ENCODE measurements at regions not wholly inside any gene's neighbourhood (a gene's known extent, or its start where the extent isn't known, plus 50 kb on each side); places are given as distances from the start of the nearest gene placed in this dataset.

DNA sequence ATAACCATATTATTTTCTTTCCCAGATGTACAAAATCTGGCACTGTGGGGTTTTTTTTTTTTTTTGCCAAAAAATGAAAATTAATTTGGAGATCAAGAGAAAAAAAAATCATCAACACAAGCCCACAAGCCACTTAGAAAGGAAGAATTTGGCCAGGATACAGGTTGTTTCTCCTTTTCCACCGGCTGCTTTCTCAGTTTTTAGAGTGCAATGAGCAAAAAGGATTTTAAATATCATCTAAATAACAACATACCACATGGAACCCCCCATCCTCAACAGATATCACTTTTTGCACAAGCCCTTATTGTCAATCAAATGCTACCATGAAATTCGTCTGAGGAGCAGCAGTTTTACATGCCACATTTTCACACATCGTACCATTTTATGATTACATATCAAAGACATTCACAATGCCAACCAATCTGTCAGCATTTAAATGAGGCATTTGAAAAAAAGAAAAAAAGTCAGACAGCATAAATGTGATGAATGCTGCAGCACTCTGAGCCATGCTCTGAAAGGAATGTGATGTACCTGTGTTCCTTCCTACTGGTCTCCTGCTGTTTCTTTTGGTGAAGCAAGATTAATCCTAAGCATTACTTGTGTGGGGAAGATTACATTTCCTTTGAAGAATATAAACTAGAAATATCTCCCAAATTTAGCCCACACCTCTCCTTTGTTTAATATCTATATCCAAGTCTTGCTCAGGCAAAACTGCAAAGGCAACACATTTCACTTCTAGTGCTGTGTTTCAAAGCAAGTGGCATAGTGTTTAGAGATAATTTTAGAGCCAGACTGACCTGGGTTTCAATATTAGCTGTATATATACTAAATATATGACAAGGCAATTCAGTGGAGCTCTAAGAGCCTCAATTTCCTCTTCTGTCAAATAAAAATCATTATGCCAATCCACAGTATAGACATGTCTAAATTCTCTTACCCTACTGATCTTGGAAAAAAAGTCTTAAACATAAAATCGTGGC is 391.3 kb downstream of the CMPK2 start:
- no peak for DNase-seq (ENCODE audit: low spot score)

DNA sequence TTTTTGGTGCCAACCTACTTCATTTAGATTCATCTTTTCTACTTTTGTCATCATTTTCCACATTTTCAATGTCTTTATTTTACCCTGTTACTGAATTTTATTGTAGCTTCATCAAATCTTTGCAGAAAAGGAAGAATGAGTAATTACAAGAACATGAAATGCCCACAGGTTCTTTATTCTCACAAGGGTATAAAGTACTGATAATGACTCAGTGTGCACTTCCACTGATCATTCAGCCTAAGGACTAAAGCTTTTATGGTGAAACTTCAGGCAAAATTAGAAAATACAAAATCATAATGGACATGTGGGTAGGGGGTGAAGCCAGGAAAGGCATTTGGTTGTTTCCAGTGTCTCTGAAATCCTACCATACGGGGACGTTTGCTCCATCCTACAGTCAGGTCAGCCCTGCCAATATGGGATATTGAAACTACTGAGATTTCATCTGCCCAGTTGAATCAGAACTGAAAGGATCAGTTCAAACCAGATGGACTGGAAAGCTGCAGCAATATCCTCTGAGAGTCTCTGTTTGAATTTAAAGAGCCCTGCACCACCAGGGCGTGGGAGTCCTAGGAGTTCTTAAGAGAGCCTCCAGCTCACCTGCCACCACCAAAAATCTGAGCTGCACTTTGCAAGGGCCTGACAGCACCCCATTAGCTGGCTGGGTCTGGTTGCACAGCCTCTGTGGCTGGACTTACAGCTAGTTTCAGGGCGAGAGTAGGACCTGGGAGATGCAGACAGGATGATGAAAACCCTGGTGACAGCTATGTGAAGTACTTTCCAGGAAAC is 390.4 kb downstream of the CMPK2 start:
- no peak for DNase-seq (ENCODE audit: low spot score)

DNA sequence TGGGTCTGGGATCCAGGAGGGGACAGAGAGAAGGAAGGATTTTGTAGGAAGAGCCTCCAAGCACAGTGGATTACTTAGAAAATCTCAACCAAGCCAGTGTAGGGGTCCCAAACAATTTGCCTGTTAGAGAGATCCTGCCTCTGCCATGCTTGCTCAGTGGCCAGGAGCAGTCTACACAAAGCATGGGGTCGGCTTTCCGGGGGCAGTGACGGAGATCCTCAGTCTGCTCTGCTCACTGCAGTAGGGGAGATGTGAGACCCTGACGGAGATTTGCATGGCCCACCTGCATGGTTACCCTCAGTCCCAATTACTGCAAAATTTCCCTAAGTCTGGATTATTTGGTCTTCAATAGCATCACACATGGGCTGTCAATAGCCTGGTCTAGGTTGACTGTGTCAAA is 385.2 kb downstream of the CMPK2 start:
- DNase-seq (ENCODE audit: low spot score): no peak

DNA sequence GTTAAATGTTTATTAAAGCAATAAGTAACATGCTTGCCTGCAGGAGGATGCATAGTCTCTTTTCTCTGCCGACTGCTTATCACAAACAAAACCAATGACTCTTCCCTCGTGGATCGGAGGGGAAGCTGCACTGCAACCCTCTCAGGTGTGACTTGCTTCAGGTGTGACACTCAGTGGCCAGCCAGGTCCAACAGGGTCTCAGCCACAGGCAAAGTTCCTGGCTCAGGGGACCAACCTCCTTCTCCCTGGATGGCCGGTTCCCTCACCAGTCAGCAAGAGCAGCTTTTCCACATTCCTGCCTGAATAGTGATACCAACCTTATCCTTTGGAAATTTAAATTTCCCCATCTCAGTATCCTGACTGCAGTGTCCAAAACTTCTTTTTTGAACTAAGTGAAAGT is 383.5 kb downstream of the CMPK2 start:
- DNase-seq (ENCODE audit: low spot score): no peak

DNA sequence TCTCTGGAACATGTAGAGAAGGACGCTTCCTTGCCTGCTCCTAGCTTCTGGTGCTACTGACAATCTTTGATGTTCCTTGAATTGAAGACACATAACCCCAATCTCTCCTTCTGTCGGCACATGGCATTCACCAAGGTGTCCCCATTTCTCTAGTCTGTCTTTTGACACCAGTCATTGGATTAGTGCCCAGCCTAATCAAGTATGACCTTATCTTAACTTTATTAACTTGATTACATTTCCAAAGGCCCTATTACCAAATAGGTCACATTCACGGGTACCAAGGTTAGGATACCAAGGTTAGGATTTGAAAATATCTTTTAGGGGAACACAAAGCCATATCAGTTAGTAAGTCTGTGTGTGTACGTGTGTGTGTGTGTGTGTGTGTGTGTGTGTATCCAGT is 377.9 kb downstream of the CMPK2 start:
- DNase-seq (ENCODE audit: low spot score): no peak

DNA sequence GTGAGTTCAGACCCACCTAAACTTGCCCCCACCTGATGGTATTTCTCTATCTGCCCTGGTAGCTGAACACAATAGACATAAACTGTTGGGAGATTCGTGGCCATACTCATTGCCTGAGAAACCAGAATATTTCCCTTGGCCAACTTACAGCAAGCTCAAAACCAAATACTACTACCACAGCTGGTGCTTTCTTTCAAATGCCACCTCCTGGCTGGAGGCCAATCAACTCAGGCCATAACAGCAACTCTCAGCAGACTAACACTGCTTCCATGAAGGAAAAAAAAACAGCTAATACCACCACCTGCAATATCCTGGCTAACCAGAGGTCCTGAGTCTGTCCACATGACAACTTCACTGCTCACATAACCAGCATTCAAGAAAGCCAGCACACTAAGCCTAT is 373.1 kb downstream of the CMPK2 start:
- no peak for DNase-seq (ENCODE audit: low spot score)

DNA sequence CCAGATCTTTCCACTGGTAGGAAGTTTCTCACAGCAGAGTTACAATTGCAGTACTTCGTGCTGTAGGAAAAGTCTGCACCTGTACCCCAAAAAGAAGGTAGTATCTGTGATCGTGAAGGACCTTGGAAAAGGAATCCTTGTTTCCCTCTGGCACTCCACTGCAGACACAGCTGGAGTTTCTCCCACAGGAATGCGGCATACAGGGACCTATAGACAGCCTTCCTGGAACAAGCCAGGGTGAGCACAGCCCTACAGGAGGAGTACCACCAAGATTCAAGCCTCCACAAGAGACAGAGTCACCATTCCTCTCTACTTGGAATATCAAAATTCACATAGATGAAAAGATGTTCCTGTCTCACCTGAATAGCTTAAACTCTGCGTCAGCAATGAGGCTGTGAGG is 372.4 kb downstream of the CMPK2 start:
- no peak for DNase-seq (ENCODE audit: low spot score)

DNA sequence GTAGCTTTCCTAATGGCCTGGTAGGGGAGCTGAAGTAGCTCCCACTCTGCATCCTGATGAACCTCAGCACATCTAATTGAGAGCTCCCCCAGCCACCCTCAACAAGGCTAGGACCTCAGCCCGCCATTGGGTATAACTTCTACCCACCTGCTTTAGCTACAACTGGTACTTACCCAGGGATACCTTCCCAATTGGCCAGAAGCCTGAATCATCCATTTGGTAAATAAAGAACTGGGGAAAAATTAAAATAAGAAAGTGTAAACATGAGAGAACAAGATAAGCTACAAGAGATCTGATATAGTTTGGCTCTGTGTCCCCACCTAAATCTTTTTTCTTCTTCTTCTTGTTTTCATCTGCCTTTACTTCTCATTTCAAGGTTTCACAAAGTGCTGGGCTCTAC is 372.0 kb downstream of the CMPK2 start:
- DNase-seq (ENCODE audit: low spot score): no peak

DNA sequence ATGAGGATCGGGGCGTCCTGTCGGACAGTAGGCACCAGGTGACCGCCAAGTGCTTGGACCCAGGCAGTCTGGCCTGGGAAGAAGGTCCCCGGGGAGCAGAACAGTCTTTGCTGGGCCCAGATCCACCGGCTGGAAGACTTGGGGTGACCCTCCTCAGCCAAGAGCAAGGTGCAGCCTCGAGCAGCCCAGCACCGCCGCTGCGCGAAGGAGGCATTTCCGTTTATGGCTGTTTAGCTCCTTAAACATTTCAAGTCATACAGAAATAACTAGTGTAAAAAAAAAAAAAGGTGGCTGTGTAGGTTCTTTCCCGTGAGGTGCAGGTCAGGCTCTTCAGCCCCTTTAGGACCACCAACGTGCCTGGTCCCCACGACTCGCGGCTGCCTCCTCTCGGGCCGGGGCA is 370.2 kb downstream of the CMPK2 start:
- no peak for DNase-seq (ENCODE audit: low spot score)

DNA sequence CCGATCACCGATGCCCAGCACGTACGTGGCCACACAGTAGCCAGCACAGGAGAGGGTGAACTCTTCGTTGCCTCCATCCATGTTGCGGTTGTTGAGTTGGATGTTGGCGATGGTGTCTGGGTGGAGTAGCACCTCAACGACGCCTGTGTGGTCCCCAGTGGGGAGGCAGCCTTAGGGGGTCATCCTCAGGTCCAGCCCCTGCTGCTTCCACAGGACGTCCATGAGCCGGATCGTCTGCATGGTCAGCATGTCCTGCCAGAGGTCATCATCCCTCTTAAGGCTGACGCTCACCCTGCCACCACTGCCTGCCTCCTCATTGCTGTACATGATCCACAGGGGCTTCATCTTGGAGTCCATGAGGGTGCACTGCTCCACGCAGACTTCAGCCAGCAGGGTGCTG is 369.3 kb downstream of the CMPK2 start:
- no peak for DNase-seq (ENCODE audit: low spot score)

DNA sequence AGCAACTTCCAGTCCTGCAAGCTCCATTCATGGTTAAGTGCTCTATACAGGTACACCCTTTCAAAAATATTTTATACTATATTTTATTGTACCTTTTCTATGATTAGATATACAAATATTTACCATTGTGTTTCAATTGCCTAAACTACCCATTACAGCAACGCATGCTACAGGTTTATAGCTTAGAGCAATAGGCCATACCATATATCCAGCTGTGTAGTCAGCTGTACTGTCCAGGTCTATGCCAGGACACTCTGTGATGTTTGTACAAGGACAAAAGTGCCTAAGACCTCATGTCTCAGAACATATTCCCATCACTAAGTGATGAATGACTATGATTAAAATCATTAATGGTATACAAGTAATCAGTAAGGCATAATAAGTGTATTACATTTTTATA is 368.7 kb downstream of the CMPK2 start:
- DNase-seq (ENCODE audit: low spot score): no peak

DNA sequence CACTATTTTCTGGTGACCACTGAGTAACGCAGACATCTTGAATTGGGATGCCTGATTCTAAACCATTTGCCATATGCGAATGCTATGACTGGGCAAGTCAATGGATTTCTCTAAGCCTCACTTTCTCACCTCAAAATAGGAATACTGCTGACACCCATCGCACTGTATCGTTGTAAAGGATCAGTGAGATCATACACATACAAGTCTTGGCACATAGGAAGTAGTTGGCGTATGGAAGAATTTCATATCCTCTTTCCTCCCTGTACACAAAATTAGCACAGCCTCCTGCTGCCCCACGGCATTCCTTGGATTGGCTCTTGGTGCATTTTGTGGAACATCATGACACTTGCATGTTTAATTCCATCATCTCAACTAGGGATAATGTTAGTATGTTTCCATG is 366.9 kb downstream of the CMPK2 start:
- no peak for DNase-seq (ENCODE audit: low spot score)

DNA sequence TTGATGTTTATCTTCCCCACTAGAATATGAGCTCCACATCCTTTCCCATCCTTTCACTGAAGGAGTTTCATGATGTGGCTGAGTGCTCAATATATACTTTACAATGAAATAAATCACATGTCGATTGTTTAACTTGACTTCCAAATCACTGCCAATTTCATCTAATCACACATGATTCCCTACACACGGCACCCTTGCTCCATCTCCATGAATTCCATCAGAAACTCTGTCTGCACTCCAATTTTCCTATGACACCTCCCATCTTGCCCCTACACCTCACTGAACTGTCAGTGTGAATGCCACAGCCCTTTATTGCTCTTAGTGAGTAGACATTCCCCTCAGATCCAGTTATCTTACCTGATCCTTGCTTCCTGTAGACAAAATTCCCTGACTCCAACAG is 366.0 kb downstream of the CMPK2 start:
- no peak for DNase-seq (ENCODE audit: low spot score)

DNA sequence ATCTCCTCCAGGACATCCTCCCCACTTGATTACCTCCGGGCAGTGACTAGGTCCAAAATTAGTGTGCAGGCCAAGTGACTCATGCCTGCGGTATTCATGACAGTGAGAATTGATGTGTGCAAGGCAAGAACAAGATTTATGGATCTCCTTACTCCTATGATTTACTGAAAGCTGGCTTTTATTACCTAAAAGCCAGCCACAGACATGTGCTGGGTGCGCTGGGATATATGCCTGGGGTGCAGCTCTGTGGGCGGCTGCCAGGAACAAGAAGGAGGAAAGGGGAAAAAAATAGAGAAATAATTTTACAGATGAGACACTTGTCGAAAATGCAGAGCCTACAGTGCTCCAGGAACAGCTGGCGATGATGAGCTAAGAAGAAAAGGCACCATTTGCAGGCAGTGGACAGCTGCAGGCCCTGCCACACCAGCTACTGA is 359.3 kb downstream of the CMPK2 start:
- DNase-seq (ENCODE audit: low spot score): peak; percentile 16

DNA sequence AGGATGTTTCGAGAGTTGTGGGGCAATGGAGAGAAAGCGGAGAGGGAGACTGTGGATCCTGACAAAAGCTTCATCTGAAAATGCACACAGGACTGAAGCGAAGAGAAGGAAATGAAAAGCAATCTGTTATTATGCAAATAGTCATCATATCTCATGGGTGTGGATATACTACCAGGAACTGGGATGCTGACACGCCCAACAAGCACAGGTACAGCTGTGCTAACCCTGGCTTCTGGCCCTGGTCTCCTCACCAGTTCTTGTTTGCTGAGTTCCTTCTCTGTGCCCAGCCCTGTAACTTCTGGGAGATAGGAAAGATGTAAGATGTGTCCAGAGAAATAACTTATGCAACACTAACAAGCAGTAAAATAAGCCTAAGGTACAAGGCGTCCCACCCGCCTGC is 358.8 kb downstream of the CMPK2 start:
- DNase-seq (ENCODE audit: low spot score): no peak

DNA sequence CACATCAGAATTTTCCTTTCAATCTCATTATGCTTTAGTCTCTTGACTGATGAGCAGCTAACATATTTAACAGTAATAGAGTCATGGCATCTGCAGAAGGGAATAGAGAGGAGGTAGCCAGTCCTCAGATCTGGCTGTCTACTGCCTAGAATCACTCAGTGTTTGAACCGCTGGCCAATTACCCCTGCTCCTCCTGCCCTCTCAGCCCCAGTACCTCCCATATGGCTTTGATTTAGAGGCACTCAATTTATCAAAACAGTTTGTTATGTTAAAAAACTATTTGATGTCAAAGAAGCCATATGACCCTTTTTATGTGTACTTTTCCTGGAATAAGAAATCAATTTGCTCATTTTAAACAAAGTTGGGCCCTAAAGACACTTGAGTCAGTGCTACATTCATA is 355.2 kb downstream of the CMPK2 start:
- DNase-seq (ENCODE audit: low spot score): no peak

DNA sequence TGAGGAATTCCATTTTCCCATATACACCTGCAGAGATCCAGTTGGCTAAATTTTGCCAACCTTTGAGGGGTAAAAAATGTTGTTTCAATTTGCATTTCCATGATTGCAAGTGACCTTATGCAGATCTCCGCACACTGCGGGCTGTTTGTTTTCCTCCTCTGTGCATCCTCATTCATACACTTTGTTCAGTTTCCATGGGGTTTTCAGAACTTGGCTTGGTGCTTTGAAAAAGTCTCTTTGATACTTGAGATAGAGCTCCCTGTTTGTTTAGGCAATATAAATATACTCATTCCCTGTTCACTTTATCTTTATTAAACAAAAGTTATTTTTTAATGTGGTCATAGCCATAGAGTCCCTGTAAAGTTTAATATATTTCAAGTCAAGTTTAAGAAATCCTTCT is 353.1 kb downstream of the CMPK2 start:
- DNase-seq (ENCODE audit: low spot score): no peak

DNA sequence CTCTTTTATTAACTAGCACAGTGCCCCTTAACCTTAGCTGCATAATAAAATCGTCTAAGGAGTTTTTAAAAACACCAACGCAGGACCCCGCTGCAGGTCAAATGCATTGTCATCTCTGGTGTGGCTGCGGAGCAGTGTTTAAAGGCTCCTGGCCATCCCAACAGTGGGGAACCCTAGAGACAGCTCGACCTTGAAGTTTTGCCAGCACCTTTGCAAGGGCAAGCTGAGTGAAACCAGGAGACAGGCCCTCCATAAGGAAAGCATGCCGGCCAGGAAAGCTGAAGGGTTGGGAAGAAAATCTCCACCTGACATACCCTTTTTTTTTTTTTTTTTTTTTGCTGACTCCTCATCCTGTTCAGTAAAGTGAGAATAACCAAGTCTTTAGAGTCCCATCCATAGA is 349.0 kb downstream of the CMPK2 start:
- DNase-seq (ENCODE audit: low spot score): no peak

DNA sequence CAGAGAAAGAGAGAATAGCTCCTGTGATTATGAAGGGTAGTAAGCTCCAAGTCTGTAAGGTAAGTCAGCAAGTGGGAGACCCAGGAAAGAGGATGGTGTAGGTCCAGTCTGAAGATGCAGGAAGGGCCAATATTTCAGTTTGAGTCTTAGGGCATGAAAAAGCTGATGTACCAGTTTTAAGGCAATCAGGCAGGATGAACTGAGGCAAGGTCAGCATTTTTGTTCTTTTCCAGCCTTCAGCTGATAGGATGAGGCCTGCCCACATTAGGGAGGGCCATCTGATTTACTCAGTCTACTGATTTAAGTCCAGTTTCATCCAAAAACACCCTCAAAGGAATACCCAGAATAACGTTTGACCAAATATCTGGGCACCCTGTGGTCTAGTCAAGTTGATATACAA is 347.3 kb downstream of the CMPK2 start:
- no peak for DNase-seq (ENCODE audit: low spot score)

DNA sequence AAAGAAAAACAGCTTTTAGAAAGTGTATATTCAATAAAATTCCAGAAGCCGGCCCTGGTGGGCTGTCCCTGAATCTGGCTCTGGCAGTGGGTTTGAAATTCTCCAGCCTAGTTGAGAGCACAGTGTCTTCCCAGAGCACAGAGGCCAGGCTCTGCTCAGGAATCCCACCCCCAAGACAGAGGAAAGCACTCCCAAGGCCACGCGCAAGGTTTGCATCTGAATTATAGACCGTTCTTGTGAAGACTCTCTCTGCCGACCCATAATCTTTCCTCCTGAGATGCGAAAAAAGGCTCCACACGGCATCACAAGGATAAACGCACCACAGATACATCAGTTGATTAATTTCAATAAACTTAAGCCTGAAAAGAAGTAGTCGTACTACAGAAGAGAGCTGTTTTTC is 342.2 kb downstream of the CMPK2 start:
- DNase-seq (ENCODE audit: low spot score): no peak

DNA sequence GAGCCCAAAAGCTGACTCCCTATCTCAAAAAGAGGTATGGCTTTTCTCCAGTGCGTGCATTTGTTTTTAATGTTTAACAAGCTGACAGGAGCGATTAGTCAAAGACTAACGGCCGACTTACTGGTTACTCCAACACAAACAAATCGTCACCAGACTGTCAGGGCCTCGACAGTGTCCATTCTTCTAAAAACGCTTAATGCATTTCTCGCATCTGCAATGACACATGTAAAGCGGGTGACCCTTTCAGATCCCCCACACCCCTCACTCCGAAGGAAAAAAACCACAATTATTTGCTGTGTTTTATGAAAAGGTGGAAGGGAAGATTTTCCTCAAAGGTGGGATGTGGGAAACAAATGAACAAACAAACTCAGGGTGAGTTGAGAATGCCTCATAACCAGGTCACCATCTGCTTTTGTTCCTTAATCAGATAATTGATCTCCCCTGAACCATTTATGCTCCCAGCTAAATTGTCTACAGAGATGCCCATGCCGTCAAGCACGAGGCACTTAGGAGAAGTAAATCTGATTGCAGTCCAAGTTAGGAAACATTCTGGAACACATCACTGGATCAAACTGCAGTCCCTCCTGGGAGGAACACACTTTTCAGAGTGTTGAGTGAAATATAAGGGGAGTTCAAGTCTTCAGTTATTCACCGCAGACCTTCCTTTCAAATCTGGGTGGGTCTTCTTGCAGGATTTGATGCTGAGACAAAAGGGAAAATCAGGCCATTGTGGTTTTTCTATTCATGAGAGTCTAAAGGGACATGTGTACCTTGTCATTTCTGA is 340.8 kb downstream of the CMPK2 start:
- no peak for DNase-seq (ENCODE audit: low spot score)

DNA sequence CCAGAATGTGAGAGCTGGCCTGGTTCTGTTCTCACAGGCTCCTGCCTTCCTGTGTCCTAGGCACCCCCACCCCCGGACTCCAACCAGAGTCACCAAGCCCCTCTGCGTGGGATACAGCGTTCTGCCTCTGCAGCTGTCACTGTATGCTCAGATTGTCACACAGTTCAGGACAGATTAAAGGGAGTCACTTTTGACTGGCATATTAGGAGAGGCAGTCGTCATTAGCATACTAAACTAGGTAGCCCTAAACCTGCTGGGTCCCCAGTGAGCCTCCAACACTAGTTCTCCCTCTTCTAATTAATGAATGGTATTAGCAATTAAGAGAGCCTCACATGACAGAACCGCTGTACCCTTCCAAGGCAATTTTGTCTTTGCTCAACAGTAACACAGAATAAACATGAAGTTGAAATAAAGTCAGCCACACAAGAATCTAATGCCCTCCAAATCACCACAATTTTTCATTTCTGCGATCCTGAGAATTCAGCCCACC is 340.2 kb downstream of the CMPK2 start:
- no peak for DNase-seq (ENCODE audit: low spot score)
